NCI-H82 treated with DMSO at 0.1 percent for 48 hours (cell line): ENCODE measurements at regions not wholly inside any gene's neighbourhood (a gene's known extent, or its start where the extent isn't known, plus 50 kb on each side); places are given as distances from the start of the nearest gene placed in this dataset.
A peak's percentile ranks its signal among the peaks of the same experiment; 100 is the strongest.

Experiments used
- DNase-seq: peaks from one replicate; lab custom pipeline; 2025; ENCODE audit not compliant: unreplicated experiment; lab: John Stamatoyannopoulos, UW

- no peak for DNase-seq
These were observed 632.7 kb upstream of the NR5A2 start for GRCh38 chr1:199394856-199395255.

- DNase-seq = no peak
These were observed 631.1 kb upstream of the NR5A2 start for GRCh38 chr1:199396456-199396855.

- no peak for DNase-seq
These were observed 627.4 kb upstream of the NR5A2 start for GRCh38 chr1:199399996-199400724.

GRCh38 chr1:199403531-199404116 is 623.9 kb upstream of the NR5A2 start:
- DNase-seq = no peak

GRCh38 chr1:199404191-199404590 is 623.3 kb upstream of the NR5A2 start:
- DNase-seq = no peak

GRCh38 chr1:199404976-199405375 is 622.5 kb upstream of the NR5A2 start:
- DNase-seq = no peak

GRCh38 chr1:199405634-199406196 is 621.8 kb upstream of the NR5A2 start:
- DNase-seq = no peak

- DNase-seq = no peak
These were observed 617.0 kb upstream of the NR5A2 start for GRCh38 chr1:199410462-199410861.

GRCh38 chr1:199411506-199411905 is 616.0 kb upstream of the NR5A2 start:
- DNase-seq = no peak

- DNase-seq = no peak
These were observed 605.3 kb upstream of the NR5A2 start for GRCh38 chr1:199422206-199422605.

- DNase-seq = peak; percentile 88
These were observed 579.6 kb upstream of the NR5A2 start for GRCh38 chr1:199447906-199448305.

GRCh38 chr1:199448646-199449045 is 578.9 kb upstream of the NR5A2 start:
- no peak for DNase-seq

- DNase-seq = no peak
These were observed 578.3 kb upstream of the NR5A2 start for GRCh38 chr1:199449221-199449620.

- no peak for DNase-seq
These were observed 577.8 kb upstream of the NR5A2 start for GRCh38 chr1:199449681-199450080.

- no peak for DNase-seq
These were observed 574.9 kb upstream of the NR5A2 start for GRCh38 chr1:199452627-199453026.

- DNase-seq = no peak
These were observed 573.8 kb upstream of the NR5A2 start for GRCh38 chr1:199453723-199454122.

- no peak for DNase-seq
These were observed 566.6 kb upstream of the NR5A2 start for GRCh38 chr1:199460933-199461332.

- DNase-seq = no peak
These were observed 563.9 kb upstream of the NR5A2 start for GRCh38 chr1:199463521-199464127.

- no peak for DNase-seq
These were observed 560.5 kb upstream of the NR5A2 start for GRCh38 chr1:199466961-199467360.

GRCh38 chr1:199472018-199472417 is 555.5 kb upstream of the NR5A2 start:
- no peak for DNase-seq

- no peak for DNase-seq
These were observed 554.5 kb upstream of the NR5A2 start for GRCh38 chr1:199472978-199473377.

- DNase-seq = no peak
These were observed 552.8 kb upstream of the NR5A2 start for GRCh38 chr1:199474738-199475137.
